DMS79 (cell line): ENCODE measurements at regions not wholly inside any gene's neighbourhood (a gene's known extent, or its start where the extent isn't known, plus 50 kb on each side); places are given as distances from the start of the nearest gene placed in this dataset.
A peak's percentile ranks its signal among the peaks of the same experiment; 100 is the strongest.

Experiments
- DNase-seq: peaks from one replicate; lab custom pipeline; 2025; lab: John Stamatoyannopoulos, UW

DNA sequence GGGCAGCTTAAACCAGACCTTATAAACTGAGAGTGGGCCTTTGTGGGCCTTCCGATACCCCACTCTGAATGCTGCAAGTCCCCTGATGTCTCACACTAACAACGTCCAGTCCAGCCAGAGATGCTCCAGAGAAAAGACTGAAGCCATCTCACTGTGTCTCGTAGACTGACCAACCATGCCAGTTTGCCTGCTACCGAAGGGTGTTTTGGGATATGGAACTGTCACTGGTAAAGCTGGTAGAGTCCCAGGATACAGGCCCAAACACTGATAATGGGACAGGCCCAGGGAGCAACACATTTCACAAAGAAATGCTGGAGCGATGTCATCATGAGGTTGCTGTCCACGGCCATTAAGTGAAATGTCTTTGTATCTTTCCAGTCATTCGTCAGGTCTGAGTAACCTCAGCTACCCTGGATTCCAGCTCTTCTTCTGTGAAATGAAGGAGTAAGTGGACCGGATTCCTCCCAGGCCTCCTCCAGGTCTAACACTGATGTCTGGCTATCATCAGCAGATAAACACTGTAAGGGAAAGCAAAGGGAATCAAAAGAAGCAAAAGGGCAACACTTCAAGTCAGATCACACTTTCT is 81.6 kb downstream of the SLC5A7 start:
- no peak for DNase-seq

DNA sequence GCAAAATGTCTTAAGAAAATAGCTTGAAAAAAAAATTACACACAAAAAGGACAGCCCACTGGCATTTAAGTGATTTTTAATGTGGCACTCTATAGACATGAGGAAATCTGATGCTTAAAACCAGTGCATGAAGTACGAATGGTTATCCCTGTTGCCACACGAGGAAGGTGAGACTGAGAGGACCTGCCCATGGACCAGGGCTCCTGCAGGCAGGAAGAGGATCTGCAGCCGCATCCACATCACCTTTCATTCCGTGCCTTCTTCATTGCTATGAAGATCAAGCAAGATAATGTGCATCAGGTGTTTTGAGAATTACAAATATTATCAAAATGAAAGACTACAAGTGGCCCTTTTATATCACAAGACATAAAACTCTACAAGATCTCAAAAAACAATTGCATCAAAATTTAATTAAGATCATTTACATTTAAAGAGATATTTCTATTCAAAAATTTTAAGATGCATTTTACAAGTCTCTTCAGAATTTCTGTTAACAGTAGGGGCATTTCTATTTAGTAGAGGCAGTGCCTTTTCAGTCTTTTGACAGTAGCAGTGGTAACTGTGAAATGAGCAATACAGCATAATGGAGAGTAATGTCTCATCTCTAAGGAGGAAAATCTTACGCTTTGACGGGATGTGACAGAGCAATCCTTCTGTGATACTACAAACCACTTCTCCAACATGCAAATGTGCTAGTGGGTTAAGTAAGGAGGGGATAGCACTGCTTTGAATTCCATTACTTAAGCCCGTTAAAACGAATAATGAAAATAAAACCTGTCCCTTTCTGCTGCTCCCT is 83.4 kb downstream of the SLC5A7 start:
- DNase-seq, result no peak

DNA sequence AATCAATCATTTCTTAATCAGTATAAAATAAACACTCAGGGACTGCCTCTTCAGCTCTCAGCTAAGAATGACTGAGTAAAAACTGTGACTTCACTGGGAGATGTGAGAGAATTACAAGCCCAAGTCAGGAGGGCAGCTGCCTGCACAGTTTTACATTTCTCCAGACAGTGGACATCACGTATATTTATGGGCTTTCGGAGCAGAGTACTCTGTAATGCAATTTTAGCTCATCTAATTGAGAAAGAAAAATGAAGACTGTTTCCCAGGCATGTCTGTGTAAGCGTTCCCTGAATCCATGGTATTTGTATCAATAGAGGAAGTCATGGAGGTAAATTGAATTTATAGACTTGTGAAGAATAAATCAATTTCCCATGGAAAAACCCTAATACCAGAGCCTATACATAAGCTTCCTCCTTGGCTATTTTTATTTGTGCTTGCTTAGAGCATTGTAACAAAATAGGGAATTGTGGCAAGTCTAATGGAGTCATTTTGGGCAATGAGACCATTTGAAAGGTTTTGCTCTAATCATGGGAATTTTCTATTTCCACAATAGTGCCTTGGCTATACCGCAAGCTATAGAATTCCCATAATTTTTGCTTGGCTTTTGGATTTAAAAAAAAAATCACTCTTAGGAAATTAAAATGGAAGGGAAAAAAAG is 87.2 kb downstream of the SLC5A7 start:
- DNase-seq, result no peak

DNA sequence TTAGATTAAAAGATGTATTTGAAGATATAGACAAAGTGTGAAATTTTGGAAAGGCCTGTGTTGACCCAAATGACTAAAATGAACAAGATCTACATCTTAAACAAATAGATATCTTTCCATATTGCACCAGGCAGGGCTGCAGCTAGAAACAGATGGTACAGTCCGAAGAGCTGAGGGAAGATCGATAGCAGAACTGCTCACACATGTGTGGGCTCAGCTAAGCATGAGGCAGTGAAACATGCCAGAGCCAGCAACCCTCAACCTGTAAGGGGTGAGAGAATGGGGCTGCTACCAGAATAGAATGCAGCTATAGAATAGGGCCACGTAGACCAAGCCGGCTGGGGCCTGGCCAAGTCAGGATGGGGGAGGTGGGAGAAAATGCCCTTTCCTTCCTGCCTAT is 87.8 kb downstream of the SLC5A7 start:
- no peak for DNase-seq

DNA sequence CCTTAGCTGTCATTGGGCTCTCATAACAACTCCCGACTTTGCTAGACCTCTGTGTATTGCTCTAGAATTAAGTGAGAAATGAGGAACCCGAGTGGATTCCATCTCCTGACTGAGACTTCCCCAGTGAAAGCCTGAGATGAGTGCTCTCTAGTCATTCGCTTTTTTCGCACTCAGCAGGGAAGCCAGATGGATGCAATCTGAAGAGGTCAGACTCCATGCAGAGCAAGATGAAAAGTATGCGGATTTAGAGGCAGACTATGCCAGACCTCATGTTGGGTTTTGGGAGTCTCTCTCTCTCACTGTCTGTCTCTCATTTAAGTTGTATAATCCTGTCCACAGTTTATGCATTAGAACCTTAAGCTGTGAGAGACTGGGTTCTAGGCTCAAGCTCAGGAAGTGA is 88.6 kb downstream of the SLC5A7 start:
- no peak for DNase-seq

DNA sequence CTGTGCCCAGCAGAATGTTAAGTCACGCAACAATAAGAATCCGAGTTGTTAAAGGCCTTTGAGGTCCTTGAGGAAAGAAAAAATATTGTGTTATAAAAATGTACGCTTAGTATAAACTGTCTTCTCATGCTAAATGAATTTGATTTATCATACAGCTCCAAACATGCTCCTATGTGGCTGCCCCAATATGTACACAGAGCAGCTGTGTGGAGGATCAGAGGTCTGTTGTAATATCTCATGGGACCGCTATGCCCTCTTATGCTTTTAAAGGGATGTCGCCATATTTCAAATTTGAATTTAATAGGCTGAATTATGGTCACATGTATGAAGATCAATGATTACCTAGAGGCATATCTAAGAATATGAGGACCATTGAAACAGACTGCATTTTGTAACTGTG is 90.2 kb downstream of the SLC5A7 start:
- no peak for DNase-seq

DNA sequence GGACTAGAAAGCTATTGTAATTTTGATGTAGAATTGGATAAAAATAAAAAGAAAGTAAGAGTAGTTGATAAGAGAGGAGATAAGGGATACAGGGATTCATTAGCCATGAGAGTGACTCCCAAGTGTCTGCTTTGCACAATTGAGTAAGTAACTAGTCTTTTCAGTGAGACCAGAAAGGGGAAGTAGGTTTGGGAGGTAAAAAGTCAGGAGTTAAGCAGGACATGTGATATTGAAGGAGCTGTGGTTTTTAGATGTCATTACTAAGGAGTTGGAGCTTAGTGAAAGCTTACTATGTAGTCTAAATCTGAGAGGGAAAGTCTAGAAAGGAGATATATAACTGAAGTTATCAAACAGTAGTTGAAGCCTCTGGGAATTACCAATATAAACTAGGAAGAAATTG is 93.4 kb downstream of the SLC5A7 start:
- no peak for DNase-seq

DNA sequence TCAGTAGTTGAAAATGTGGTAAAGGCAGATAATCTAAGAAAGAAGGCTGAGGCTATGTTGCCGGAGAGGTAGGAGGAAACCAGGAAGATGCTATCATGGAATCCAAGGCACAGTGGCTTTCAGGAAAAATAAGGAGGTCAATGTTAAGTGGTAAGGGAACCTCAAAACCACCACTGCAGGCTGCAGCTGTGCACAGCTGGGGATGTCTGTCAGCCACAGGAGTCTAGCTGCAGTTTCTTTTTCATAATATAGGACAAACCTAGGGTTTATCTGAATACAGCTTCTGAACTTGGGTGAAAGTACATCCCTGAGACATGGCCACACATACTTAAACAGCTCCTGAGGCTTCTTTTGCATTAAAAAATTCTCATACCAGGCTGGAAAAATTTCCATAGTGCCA is 93.9 kb downstream of the SLC5A7 start:
- no peak for DNase-seq

DNA sequence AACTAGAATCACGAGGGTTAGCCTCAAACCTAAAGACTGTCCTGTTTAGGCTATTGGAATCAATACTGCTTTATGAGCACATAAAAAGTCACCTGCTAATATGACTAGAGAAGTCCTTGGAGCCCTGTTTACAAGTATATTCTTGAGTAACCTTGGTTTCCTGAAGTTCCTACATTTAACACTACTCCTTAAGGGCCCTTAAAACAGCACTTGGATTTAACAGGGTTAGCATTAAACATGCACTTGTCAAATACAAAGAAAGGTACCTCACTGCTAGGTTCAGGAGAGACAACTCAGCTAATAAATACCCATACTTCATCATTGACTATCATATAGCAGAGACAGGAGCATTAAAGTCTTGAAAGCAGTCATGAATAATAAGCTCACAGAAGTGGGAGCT is 96.7 kb downstream of the SLC5A7 start:
- DNase-seq, result peak; percentile 78

DNA sequence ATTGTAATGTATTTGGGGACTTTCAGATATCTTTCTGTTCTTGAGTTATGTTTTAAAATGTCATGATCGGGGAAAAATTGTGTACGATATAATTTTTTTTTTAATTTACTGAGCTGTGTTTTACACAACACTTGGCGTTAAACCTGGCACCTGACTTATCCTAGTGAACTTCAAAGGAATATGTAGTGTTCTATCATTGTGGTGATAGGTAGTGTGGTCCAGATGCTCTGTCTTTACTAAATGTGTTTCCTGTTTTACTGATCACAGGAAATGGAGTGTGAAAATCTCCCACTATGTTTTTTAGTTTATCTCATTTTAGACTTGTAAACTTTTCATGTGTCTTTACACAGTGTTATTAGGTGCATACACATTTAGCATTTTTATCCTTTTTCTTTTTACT is 98.0 kb downstream of the SLC5A7 start:
- no peak for DNase-seq

DNA sequence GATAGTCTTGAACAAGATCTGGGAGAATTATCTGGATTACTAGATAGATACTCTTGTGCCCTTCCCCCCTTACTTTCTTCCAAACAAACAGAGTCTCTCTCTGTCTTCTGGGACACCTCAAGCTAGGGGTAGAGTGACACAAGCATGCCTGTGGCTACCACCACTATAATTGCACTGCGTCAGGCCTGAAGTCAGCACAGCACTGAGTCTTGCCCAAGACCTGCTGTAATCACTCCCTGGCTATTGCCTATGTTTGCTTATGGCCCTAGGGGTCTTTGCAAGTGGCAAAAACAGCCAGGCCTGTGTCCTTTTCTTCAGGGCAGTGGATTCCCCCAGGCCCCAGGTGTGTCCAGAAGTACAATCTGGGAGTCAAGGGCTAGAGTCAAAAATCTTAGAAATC is 106.6 kb downstream of the SLC5A7 start:
- no peak for DNase-seq

DNA sequence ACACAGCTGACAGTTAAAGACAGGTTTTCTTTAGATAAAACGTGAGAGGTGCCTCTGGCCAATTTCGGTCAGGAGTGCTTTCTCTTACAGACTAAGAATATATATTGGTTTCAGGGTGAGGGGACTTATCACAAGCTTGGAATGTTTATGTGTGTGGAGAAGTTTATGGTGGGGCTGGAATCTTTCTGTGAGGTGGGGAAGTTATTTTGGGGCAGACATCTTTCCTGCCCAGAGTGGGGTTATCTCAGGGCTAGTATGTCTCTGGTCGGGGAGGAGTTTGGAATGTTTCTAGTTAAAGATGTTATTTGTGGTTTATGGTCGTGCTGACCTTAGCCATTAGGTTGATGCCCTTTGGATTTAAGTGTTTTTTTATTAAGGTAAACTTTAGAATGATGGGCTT is 115.2 kb downstream of the SLC5A7 start:
- DNase-seq, result no peak

DNA sequence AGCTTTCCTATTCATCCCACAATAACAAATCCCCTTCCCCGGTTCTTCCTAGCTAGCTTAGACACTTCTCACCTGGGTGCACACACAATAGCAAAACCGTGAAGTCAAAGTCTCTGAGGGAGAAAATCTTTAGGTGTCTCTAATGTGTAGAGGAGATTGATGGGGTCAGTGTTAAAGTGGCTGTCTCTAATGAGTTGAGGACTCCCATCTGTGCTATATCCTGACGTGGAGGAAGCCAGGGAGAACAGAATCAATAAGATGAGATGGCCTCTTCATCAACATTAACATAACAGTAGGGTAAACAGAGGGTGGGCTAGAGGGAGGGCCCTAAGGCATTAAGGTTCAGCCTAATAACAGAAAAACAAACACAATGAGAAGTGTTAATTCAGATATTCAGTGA is 120.4 kb downstream of the SLC5A7 start:
- DNase-seq, result no peak

DNA sequence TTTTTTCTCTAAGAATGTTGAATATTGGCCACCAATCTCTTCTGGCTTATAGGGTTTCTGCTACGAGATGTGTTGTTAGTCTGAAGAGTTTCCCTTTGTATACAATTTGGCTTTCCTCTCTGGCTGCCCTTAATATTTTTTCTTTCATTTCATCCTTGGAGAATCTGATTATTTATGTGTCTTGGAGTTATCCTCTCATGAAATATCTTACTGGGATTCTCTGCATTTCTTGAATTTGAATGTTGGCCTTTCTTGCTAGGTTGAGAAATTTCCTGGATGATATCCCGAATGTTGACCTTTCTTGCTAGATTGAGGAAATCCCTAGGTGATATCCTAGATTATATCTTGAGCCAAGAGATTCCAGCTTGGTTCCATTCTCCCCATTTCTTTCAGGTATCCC is 125.6 kb downstream of the SLC5A7 start:
- no peak for DNase-seq

DNA sequence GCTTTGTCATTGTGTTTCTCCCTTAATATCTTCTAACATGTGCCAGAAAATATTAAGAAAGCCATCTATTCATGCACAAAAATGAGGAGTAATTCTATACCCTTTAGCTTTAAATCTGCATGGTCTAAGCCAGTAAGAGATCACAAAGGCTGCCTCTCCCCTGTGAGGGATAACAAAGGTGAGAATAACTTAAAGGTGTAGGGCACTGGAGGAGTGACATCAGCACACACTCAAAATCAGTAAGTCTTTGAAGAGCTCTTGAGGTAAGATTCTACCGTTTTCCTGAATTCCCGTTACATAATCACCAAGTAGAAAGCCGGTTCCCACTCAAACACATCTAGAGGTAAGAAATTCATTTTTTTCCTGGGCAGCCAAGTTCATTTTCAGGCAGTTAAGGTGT is 123.9 kb upstream of the SULT1C3 start:
- no peak for DNase-seq

DNA sequence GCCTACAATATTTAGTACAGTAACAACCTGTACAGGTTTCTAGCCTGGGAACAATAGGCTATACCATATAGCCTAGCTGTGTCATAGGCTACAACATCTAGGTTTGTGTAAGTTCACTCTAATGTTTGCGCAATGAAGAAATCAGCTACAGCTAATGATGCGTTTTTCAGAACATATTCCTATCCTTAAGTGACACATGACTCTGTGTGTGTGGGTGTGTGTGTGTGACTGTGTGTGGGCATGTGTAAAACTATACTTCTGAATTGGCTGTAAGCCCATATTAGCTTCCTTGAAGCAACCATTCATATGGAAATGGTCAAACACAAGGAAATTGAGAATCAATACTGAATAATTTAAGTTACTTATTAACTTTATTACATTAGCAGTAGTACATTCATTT is 120.8 kb upstream of the SULT1C3 start:
- no peak for DNase-seq

DNA sequence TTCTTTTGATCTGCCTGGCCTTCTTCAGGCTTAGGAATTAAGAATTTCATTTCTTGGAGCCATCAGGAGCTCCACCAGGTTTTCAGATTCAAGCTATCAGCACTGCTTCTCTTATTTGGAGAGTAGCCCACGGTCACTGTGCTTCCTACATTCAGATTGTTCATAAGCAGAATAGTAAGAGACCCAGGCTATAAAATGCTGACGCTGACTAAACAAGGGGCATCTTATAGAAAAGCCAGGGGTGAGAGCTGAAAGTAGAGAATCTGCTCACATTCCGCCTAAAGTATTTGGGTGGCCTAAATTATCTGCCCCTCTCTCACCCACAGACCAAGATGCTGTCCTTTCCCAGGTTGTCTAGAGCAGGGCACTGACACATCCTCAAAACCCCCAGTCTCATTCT is 120.3 kb upstream of the SULT1C3 start:
- no peak for DNase-seq

DNA sequence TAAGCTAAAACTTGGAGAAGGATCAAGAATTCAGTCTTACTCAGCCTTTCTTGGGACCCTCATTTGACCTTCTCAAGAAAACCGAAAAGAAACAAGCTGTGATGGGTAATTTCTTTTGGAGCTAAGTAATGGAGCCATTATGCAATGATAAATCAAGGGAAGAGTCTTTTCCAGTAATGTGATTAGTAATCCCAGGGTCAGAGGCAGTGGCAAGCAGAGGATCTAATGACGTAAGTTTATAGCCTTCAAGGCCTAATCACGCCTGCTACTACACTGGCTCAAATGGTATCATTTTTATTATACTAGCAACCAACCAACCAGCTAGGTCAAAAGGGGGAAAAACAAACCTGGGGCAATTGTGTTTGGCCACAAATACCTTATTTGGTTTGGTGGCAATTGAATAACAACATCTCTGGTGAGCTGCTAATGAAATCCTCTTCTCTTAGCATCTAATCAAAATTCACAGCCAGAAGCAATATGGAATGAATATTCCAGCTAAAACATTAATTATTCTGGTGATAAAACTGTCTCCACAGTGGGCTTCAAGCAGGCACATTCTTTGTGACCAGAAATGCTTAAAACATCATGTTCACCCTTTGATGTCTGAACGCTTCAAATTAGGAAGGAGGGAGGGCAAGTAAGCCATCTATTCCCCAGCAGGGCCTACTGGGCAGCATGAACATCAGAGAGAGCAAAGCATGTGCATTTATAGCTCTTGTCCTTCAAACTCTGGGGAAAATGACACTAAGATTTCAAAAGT is 114.9 kb upstream of the SULT1C3 start:
- no peak for DNase-seq

DNA sequence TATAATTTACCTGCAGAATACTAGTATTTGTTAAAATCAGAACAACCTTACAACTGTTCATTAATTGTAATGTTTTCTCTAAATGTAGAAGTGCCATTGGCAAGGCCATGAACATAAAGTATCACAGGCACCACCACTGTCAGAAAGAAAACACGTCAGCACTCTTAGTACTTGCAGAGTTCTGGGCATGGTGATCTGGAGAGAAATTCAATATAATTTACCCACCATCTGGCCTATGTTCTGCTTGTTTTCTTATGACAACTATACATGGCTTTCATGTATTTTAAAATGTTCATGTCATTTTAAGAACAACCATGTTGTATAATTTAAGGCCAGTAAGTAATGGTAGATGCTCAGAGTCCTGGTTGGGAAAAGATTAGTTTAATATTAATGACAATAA is 114.2 kb upstream of the SULT1C3 start:
- no peak for DNase-seq

DNA sequence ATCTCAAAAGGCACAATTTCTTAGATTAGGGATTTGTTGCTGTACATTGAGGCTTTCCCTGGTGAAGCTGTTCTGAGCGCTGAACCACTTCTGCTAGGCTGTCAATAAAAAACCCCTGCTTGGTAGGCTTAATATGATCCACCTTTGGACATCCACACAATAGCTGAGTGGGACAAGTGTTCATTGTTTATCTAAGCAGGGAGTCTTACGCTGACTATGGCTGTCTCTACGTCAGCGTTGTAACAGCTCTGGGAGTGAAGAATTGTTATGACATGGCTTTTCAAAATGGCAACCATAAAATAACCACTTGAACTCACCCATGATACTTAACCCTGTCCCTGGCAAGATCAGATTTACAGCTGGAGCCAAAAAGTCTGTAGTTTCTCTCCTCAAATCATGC is 111.5 kb upstream of the SULT1C3 start:
- no peak for DNase-seq

DNA sequence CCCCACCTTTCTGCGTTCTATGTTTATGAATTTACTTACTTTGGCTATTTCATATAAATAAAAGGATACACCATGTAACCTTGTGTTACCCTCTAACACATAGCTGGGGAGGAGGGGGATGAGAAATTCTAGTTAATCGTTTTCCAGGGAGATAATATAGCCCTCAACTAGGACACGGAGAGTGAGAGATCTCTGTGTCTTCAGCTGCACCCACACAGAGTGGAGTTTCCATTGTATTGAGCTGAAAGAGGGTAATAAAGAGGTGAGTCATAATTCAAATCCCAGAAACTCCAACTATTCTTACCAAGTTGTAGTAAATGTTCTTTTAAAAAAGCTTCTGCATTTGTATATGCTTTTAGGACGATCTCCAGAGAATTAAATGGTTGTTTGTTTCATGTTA is 110.1 kb upstream of the SULT1C3 start:
- no peak for DNase-seq

DNA sequence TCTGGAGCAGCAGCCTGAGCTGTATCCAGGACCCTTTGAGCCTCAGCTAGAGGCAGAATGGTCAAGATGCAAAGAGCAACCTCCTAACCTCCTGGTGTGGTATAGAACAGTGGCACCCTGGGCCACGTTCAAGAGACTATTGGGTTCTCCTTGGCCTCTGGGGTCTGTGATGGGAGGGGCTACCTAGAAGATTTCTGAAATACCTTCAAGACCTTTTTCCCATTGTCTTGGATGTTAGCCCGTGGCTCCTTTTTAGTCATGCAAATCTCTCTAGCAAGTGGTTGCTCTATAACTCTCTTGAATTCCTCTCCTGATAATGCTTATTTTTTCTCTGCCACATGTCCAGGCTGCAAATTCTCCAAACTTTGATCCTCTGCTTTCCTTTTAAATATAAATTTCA is 106.3 kb upstream of the SULT1C3 start:
- no peak for DNase-seq

DNA sequence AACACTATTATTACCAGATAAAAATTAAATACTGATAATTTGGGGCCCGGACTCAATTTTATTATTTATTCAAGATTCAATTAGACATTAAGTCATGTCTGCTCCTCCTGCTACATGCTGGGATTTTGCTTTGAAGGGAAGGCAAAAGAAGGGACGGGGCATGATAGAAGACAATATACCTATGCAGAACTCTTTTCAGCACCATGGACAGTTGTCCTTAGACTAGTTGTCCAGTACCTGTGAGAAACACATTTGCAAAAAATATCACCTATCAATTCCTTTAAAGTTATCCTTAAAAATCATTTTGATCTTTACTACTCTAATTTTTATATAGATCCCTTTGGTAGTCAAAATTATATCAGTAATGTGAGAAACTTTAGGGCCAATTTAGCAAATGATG is 100.2 kb upstream of the SULT1C3 start:
- DNase-seq, result no peak
